BLaER1 (cell line): ENCODE measurements at regions not wholly inside any gene's neighbourhood (a gene's known extent, or its start where the extent isn't known, plus 50 kb on each side); places are given as distances from the start of the nearest gene placed in this dataset.

Source experiments
- H3K27ac ChIP-seq: shearing (Covaris generic); formaldehyde crosslinking; 2 replicates; pipeline ENCODE4 v1.8.1; 2022
- H3K27me3 ChIP-seq: shearing (Covaris generic); formaldehyde crosslinking; 2 replicates; pipeline ENCODE4 v1.8.1; 2022
- H3K36me3 ChIP-seq: shearing (Covaris generic); formaldehyde crosslinking; 2 replicates; pipeline ENCODE4 v1.8.1; 2022
- H3K4me1 ChIP-seq: shearing (Covaris generic); formaldehyde crosslinking; 2 replicates; pipeline ENCODE4 v1.8.1; 2022
- H3K4me2 ChIP-seq: shearing (Covaris generic); formaldehyde crosslinking; 2 replicates; pipeline ENCODE4 v1.8.1; 2022
- H3K4me3 ChIP-seq: shearing (Covaris generic); formaldehyde crosslinking; 2 replicates; pipeline ENCODE4 v1.8.1; 2022
- H3K9ac ChIP-seq: shearing (Covaris generic); formaldehyde crosslinking; 2 replicates; pipeline ENCODE4 v1.8.1; 2022
- H3K9me3 ChIP-seq: shearing (Covaris generic); formaldehyde crosslinking; 2 replicates; pipeline ENCODE4 v1.8.1; 2022
- H4K20me1 ChIP-seq: shearing (Covaris generic); formaldehyde crosslinking; 2 replicates; pipeline ENCODE4 v1.8.1; 2022
- Cebpa-rat ChIP-seq: shearing (Covaris generic); IDR thresholded peaks from 2 replicates; pipeline ENCODE4 v1.8.1; 2022

- H3K4me2 ChIP-seq, result no peak overlapping the region
- H3K36me3 ChIP-seq, result no peaks in the 10 kb centered on the region
- no peaks in the 10 kb centered on the region for H3K27me3 ChIP-seq
- no peak overlapping the region for H3K27ac ChIP-seq
- no peaks in the 10 kb centered on the region for H4K20me1 ChIP-seq
- no peak overlapping the region for H3K4me3 ChIP-seq
- peaks cover 15% of the 10 kb centered on the region for H3K9me3 ChIP-seq
- no peak overlapping the region for H3K9ac ChIP-seq
- no peak for TF ChIP-seq Cebpa-rat
- H3K4me1 ChIP-seq, result no peaks in the 10 kb centered on the region
Measured at GRCh38 chr22:10780281-10780680, 4747.7 kb upstream of the OR11H1 start.

- Histone ChIP-seq H3K4me1 (no peaks in the 10 kb centered on the region), H3K9me3 (peaks cover 15% of the 10 kb centered on the region), H4K20me1 (no peaks in the 10 kb centered on the region), H3K4me2 (no peak overlapping the region), H3K27ac (no peak overlapping the region), H3K27me3 (no peaks in the 10 kb centered on the region), H3K36me3 (no peaks in the 10 kb centered on the region), H3K4me3 (no peak overlapping the region), H3K9ac (no peak overlapping the region)
- no peak for TF ChIP-seq Cebpa-rat
Measured at GRCh38 chr22:10781571-10782403, 4746.2 kb upstream of the OR11H1 start.
